Endothelial cell of umbilical vein (primary cell): ENCODE measurements at regions not wholly inside any gene's neighbourhood (a gene's known extent, or its start where the extent isn't known, plus 50 kb on each side); places are given as distances from the start of the nearest gene placed in this dataset.

Source experiments
- EZH2 ChIP-seq: IDR thresholded peaks from 2 replicates; pipeline ENCODE4 v1.6.1; 2012; ENCODE audit warnings: borderline replicate concordance, low read depth, mild to moderate bottlenecking, moderate library complexity, low read length, inconsistent platforms; ENCODE audit not compliant: severe bottlenecking
- FOS ChIP-seq: IDR thresholded peaks from 2 replicates; pipeline ENCODE4 v1.6.1; 2011; ENCODE audit warnings: mild to moderate bottlenecking, low read length, moderate library complexity, borderline replicate concordance; ENCODE audit not compliant: insufficient read depth
- GATA2 ChIP-seq: IDR thresholded peaks from 2 replicates; pipeline ENCODE4 v1.7.0; 2011; ENCODE audit warnings: low read depth, mild to moderate bottlenecking, moderate library complexity, mixed read lengths, low read length; ENCODE audit not compliant: insufficient read length, insufficient read depth
- MYC ChIP-seq: IDR thresholded peaks from one replicate; pipeline ENCODE4 v1.6.1; 2011; ENCODE audit warnings: mild to moderate bottlenecking, low read depth, low read length
- POLR2A ChIP-seq: IDR thresholded peaks from 2 replicates; pipeline ENCODE4 v1.6.1; 2012; ENCODE audit warnings: low read depth, mild to moderate bottlenecking, control low read depth, low read length
- POLR2AphosphoS5 ChIP-seq: IDR thresholded peaks from 2 replicates; pipeline ENCODE4 v1.6.1; 2012; ENCODE audit warnings: low read depth, mild to moderate bottlenecking, control low read depth, low read length, moderate library complexity; ENCODE audit not compliant: insufficient read depth
- TF ChIP-seq, protein P1 (sequence below), 2 donors: IDR thresholded peaks; 1 replicate in 1 of 2; 2 replicates in 1 of 2; pipeline ENCODE4 v1.5.1; 2011; ENCODE audit warnings: low read length in 2 of 2, mild to moderate bottlenecking in 2 of 2, moderate library complexity in 2 of 2, control low read depth in 1 of 2, inconsistent platforms in 1 of 2, low read depth in 1 of 2; ENCODE audit not compliant: insufficient read depth in 1 of 2; ENCODE audit errors: extremely low read depth in 1 of 2
- TF ChIP-seq, protein P2 (sequence below): IDR thresholded peaks from 2 replicates; pipeline ENCODE4 v1.6.1; 2011; ENCODE audit not compliant: insufficient read depth, insufficient read length

DNA sequence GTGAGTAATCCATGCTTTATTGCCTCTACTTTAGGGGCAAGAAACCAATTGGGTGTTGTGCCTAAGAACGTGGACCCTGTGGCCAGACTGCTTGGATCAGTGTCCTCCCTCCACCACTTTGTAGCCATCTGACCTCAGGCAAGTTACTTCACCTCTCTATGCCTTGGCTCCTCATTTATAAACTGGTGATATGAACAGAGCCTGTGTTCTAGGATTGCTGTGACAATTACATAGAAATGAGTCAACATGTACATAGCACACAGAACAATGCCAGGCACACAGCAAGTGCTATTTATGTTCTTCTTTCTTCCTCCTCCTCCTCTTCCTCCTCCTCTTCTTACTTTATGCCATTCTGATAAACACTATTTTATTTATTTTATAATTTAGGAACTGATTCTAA is 339.4 kb downstream of the CD83 start:
- TF ChIP-seq, protein P1, sequence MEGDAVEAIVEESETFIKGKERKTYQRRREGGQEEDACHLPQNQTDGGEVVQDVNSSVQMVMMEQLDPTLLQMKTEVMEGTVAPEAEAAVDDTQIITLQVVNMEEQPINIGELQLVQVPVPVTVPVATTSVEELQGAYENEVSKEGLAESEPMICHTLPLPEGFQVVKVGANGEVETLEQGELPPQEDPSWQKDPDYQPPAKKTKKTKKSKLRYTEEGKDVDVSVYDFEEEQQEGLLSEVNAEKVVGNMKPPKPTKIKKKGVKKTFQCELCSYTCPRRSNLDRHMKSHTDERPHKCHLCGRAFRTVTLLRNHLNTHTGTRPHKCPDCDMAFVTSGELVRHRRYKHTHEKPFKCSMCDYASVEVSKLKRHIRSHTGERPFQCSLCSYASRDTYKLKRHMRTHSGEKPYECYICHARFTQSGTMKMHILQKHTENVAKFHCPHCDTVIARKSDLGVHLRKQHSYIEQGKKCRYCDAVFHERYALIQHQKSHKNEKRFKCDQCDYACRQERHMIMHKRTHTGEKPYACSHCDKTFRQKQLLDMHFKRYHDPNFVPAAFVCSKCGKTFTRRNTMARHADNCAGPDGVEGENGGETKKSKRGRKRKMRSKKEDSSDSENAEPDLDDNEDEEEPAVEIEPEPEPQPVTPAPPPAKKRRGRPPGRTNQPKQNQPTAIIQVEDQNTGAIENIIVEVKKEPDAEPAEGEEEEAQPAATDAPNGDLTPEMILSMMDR (IDR thresholded peaks at IDR 0.05; ENCODE audit: extremely low read depth in 1 of 2, insufficient read depth in 1 of 2, low read depth in 1 of 2, low read length in 2 of 2) = no peak
- TF ChIP-seq POLR2A (no peak), GATA2 (no peak), POLR2AphosphoS5 (no peak), EZH2 (no peak), MYC (no peak), FOS (no peak)
- TF ChIP-seq, protein P2, sequence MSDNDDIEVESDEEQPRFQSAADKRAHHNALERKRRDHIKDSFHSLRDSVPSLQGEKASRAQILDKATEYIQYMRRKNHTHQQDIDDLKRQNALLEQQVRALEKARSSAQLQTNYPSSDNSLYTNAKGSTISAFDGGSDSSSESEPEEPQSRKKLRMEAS = no peak
